ENCODE measurements at regions not wholly inside any gene's neighbourhood (a gene's known extent, or its start where the extent isn't known, plus 50 kb on each side); places are given as distances from the start of the nearest gene placed in this dataset.
"Not testable (repeated sequence)": the region's sequence is repeated elsewhere in the genome, so short reads cannot be mapped to it uniquely, and the experiment has no call there.

- Histone ChIP-seq H3K36me3 (no peaks in the 10 kb centered on the region), H3K4me3 (no peak overlapping the region), H3K9me3 (no peaks in the 10 kb centered on the region), H3K27me3 (no peaks in the 10 kb centered on the region), H3K27ac (no peak overlapping the region), H3K4me1 (peaks cover 0 to 22% of the 10 kb centered on the region in 2 donors)
- no peak for TF ChIP-seq CTCF (IDR thresholded peaks at IDR 0.05)
- DNase-seq (ENCODE audit: low spot score) = no peak
Observed at GRCh38 chr3:8438507-8439079, 63.0 kb upstream of the LMCD1 start.

GRCh38 chr3:8440142-8440541 is 61.5 kb upstream of the LMCD1 start:
- H3K4me1 ChIP-seq = peaks cover 0 to 36% of the 10 kb centered on the region in 2 donors
- H3K9me3 ChIP-seq; H3K4me3 ChIP-seq; H3K27me3 ChIP-seq; H3K27ac ChIP-seq; DNase-seq (ENCODE audit: low spot score); H3K36me3 ChIP-seq: not testable (repeated sequence)

- peak overlapping the region in 1 of 2 donors; percentile 68 for H3K27ac ChIP-seq
- H3K27me3 ChIP-seq = no peaks in the 10 kb centered on the region
- no peaks in the 10 kb centered on the region for H3K36me3 ChIP-seq
- H3K4me3 ChIP-seq = no peak overlapping the region
- H3K9me3 ChIP-seq = no peaks in the 10 kb centered on the region
- DNase-seq (ENCODE audit: low spot score) = no peak
- H3K4me1 ChIP-seq = peaks cover 0 to 46% of the 10 kb centered on the region in 2 donors
- TF ChIP-seq CTCF (IDR thresholded peaks at IDR 0.05) = peak; percentile 60 to 85
Observed at GRCh38 chr3:8441969-8442559, 59.6 kb upstream of the LMCD1 start.

- TF ChIP-seq CTCF (IDR thresholded peaks at IDR 0.05) = no peak
- no peak overlapping the region for H3K4me3 ChIP-seq
- H3K36me3 ChIP-seq = no peaks in the 10 kb centered on the region
- no peak for DNase-seq (ENCODE audit: low spot score)
- H3K4me1 ChIP-seq = peaks cover 0 to 44% of the 10 kb centered on the region in 2 donors
- H3K27me3 ChIP-seq = no peaks in the 10 kb centered on the region
- H3K27ac ChIP-seq = peak overlapping the region; percentile 68 to 73
- H3K9me3 ChIP-seq = no peaks in the 10 kb centered on the region
Observed at GRCh38 chr3:8442993-8443650, 58.5 kb upstream of the LMCD1 start.

GRCh38 chr3:8443829-8444791 is 57.5 kb upstream of the LMCD1 start:
- no peaks in the 10 kb centered on the region for H3K9me3 ChIP-seq
- H3K4me3 ChIP-seq = no peak overlapping the region
- no peaks in the 10 kb centered on the region for H3K27me3 ChIP-seq
- peak overlapping the region; percentile 68 to 73 for H3K27ac ChIP-seq
- DNase-seq (ENCODE audit: low spot score) = peak; percentile 94
- TF ChIP-seq CTCF (IDR thresholded peaks at IDR 0.05) = no peak
- H3K4me1 ChIP-seq = peaks cover 0 to 44% of the 10 kb centered on the region in 2 donors
- no peaks in the 10 kb centered on the region for H3K36me3 ChIP-seq
